Activated CD8-positive, alpha-beta T cell treated with anti-CD3 and anti-CD28 coated beads for 36 hours (primary cell): ENCODE measurements at regions not wholly inside any gene's neighbourhood (a gene's known extent, or its start where the extent isn't known, plus 50 kb on each side); places are given as distances from the start of the nearest gene placed in this dataset.
"Not testable (repeated sequence)": the region's sequence is repeated elsewhere in the genome, so short reads cannot be mapped to it uniquely, and the experiment has no call there.

Source experiments
- ATAC-seq: fragments of 200-7000 bp; cut with Tn5 transposase; one replicate; pipeline ENCODE4 v1.10.0; 2021; ENCODE audit warnings: mild to moderate bottlenecking, moderate library complexity
- CTCF ChIA-PET: fragments of 350-600 bp; sonication (Branson Sonifier 250); formaldehyde crosslinking; loops from one replicate; lab custom pipeline; 2021; ENCODE audit warnings: antibody characterized with exemption; lab: Charles Lee
- POLR2A ChIA-PET: fragments of 350-600 bp; sonication (Branson Sonifier 250); formaldehyde crosslinking; loops from one replicate; lab custom pipeline; 2021; ENCODE audit warnings: antibody characterized with exemption; lab: Charles Lee
- DNase-seq: peaks from one replicate; pipeline ENCODE4 v3.0.0-alpha.2; 2020
- H3K27ac Mint-ChIP-seq: one replicate; pipeline ENCODE4 v1.8.0; 2021; ENCODE audit warnings: mild to moderate bottlenecking, mixed read lengths
- H3K27me3 Mint-ChIP-seq: one replicate; pipeline ENCODE4 v1.8.0; 2021; ENCODE audit warnings: mixed read lengths
- H3K36me3 Mint-ChIP-seq: one replicate; pipeline ENCODE4 v1.8.0; 2021; ENCODE audit warnings: low read depth, mixed read lengths
- H3K4me1 Mint-ChIP-seq: one replicate; pipeline ENCODE4 v1.8.0; 2021; ENCODE audit warnings: low read depth, mixed read lengths
- H3K4me3 Mint-ChIP-seq: one replicate; pipeline ENCODE4 v1.8.0; 2021; ENCODE audit warnings: mild to moderate bottlenecking, moderate library complexity, mixed read lengths
- H3K9me3 Mint-ChIP-seq: one replicate; pipeline ENCODE4 v1.8.0; 2021; ENCODE audit warnings: mixed read lengths
- CTCF ChIP-seq: fragments of 200-600 bp; IDR thresholded peaks from one replicate; pipeline ENCODE4 v1.8.0; 2022; ENCODE audit warnings: antibody characterized with exemption, mild to moderate bottlenecking
- intact Hi-C: fragments of 100-400 bp; cut with micrococcal nuclease; formaldehyde crosslinking; loops from one replicate; pipeline ENCODE4 v1.10.0; 2022

DNA sequence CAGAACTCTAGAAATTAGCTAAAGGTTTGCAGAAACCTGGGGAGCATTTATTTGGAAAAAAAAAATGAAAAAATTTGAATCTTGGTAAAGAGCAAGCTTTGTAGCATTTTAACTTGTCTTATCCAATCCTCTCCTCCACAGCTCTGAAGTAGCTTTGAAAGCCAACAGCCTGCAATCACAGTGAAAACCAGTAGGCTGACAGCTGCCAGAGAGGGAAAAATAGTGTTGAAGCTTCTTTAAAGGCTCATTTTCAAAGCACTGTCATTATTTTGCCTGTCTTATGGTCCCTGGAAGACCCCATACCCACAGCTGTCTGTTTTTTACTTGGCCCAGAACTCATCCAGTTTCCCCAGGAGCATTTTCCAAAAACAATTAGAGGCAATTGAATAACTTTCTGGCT, 230.8 kb upstream of the EDNRA start:
- no peaks in the 10 kb centered on the region for H3K9me3 Mint-ChIP-seq
- DNase-seq (no peak), ATAC-seq (no peak)
- H3K4me3 Mint-ChIP-seq, result no peak overlapping the region
- no peaks in the 10 kb centered on the region for H3K27me3 Mint-ChIP-seq
- H3K27ac Mint-ChIP-seq, result no peak overlapping the region
- intact Hi-C loops, result no loop called here
- ChIA-PET CTCF (no interaction called here), POLR2A (no interaction called here)
- no peaks in the 10 kb centered on the region for H3K4me1 Mint-ChIP-seq
- H3K36me3 Mint-ChIP-seq, result no peaks in the 10 kb centered on the region
- no peak for TF ChIP-seq CTCF

- DNase-seq, H3K27ac Mint-ChIP-seq, ATAC-seq, H3K4me1 Mint-ChIP-seq, H3K9me3 Mint-ChIP-seq, intact Hi-C loops, H3K36me3 Mint-ChIP-seq, H3K4me3 Mint-ChIP-seq, H3K27me3 Mint-ChIP-seq, CTCF ChIA-PET: not testable (repeated sequence)
- POLR2A ChIA-PET, result interaction anchor here (0.7 to 1.0 kb wide), 2 partner anchors 12 to 355 kb away, joined by 3 read pairs; no protein-coding TSS in a partner anchor
These were observed 225.6 kb upstream of the EDNRA start for GRCh38 chr4:147255268-147255667.

GRCh38 chr4:147259271-147259670, 221.6 kb upstream of the EDNRA start:
- intact Hi-C loops, ATAC-seq, H3K36me3 Mint-ChIP-seq, H3K4me1 Mint-ChIP-seq, H3K4me3 Mint-ChIP-seq, H3K27me3 Mint-ChIP-seq, DNase-seq, H3K9me3 Mint-ChIP-seq, POLR2A ChIA-PET, CTCF ChIA-PET, H3K27ac Mint-ChIP-seq: not testable (repeated sequence)

- Mint-ChIP-seq H3K27ac (no peak overlapping the region), H3K27me3 (no peaks in the 10 kb centered on the region), H3K36me3 (no peaks in the 10 kb centered on the region), H3K4me3 (no peak overlapping the region), H3K4me1 (no peaks in the 10 kb centered on the region), H3K9me3 (no peaks in the 10 kb centered on the region)
- ChIA-PET CTCF (no interaction called here), POLR2A (no interaction called here)
- ATAC-seq (no peak), DNase-seq (no peak)
- intact Hi-C loops, result no loop called here
- TF ChIP-seq CTCF, result no peak
These were observed 196.6 kb upstream of the EDNRA start for GRCh38 chr4:147284256-147284835.

DNA sequence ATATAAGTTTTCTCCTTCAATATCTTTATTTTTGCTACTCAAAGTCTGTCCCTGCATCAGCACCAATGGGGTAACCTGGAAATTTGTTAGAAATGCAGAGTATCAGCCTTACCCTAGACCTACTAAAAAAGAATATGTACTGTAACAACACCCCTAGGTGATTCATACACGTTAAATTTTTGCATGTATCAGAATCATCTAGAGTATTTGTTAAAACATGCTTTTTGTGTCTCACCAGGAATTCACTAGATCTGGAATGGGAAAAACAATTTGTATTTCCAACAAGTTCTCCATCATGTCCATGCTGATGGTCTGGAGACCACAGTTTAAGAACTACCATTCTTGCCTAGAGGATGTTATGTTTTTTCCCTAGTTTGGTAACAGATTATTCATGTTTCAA, 196.0 kb upstream of the EDNRA start:
- H3K27ac Mint-ChIP-seq, result no peak overlapping the region
- intact Hi-C loops, result no loop called here
- H3K9me3 Mint-ChIP-seq, result no peaks in the 10 kb centered on the region
- DNase-seq (no peak), ATAC-seq (no peak)
- POLR2A ChIA-PET, result no interaction called here
- no peak overlapping the region for H3K4me3 Mint-ChIP-seq
- no peaks in the 10 kb centered on the region for H3K27me3 Mint-ChIP-seq
- H3K36me3 Mint-ChIP-seq, result no peaks in the 10 kb centered on the region
- CTCF ChIA-PET, result no interaction called here
- no peak for TF ChIP-seq CTCF
- H3K4me1 Mint-ChIP-seq, result no peaks in the 10 kb centered on the region

DNA sequence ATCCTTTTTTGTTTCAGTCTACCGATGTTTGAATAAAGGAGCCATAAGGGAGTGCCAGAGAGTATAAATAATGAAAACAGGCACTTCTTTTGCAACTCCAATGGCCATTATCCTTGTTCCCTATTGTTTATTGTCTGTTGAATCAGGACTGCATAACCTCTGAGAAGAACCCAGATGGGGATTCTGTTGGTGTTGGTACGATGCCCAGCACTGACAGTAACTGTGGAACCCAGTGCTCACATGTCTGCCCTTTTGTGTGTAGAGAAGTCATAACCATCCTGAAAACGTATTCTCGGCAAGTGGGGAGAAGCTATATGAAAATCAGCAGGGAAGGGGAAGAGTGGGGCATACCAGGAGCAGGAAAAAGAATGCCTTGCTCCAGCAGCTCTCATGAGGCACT, 195.1 kb upstream of the EDNRA start:
- Mint-ChIP-seq H3K4me3 (no peak overlapping the region), H3K27ac (no peak overlapping the region), H3K27me3 (no peaks in the 10 kb centered on the region), H3K9me3 (no peaks in the 10 kb centered on the region), H3K36me3 (no peaks in the 10 kb centered on the region), H3K4me1 (no peaks in the 10 kb centered on the region)
- intact Hi-C loops, result no loop called here
- POLR2A ChIA-PET, result no interaction called here
- CTCF ChIA-PET, result no interaction called here
- DNase-seq (no peak), ATAC-seq (no peak)
- no peak for TF ChIP-seq CTCF
